PC-3 (cell line): ENCODE measurements at regions not wholly inside any gene's neighbourhood (a gene's known extent, or its start where the extent isn't known, plus 50 kb on each side); places are given as distances from the start of the nearest gene placed in this dataset.

Experiments used
- ATAC-seq: fragments of 200-7000 bp; cut with Tn5 transposase; 2 replicates; pipeline ENCODE4 v1.9.1; 2020; ENCODE audit warnings: mild to moderate bottlenecking, moderate library complexity
- BruUV-seq: library from RNA; stranded (reverse); fragments of 400-500 nt; replicated peaks from 2 replicates; lab custom pipeline; 2021; lab: Mats Ljungman, UMichigan
- CTCF ChIA-PET: fragments of 300-600 bp; sonication (Branson Sonifier 250); formaldehyde crosslinking; loops from one replicate; lab custom pipeline; 2022; ENCODE audit warnings: antibody characterized with exemption; lab: Charles Lee
- POLR2A ChIA-PET: fragments of 300-600 bp; sonication (Branson Sonifier 250); formaldehyde crosslinking; loops from one replicate; lab custom pipeline; 2022; ENCODE audit warnings: antibody characterized with exemption; ENCODE audit not compliant: unreplicated experiment; lab: Charles Lee
- DNase-seq: peaks from one replicate; pipeline ENCODE4 v3.0.0-alpha.2; 2015
- H2AFZ ChIP-seq: fragments of 300-600 bp; sonication (generic); 2 replicates; pipeline ENCODE4 v1.6.0; 2016; ENCODE audit warnings: antibody characterized with exemption, low read length
- H3F3A ChIP-seq: fragments of 300-600 bp; sonication (generic); one replicate; pipeline ENCODE4 v1.6.0; 2017; ENCODE audit warnings: antibody characterized with exemption, low read length, control low read depth, mild to moderate bottlenecking; ENCODE audit not compliant: unreplicated experiment
- H3K27ac ChIP-seq: fragments of 300-600 bp; sonication (generic); 2 replicates; pipeline ENCODE4 v1.5.1; 2016; ENCODE audit warnings: mild to moderate bottlenecking, low read length
- H3K27me3 ChIP-seq: fragments of 300-600 bp; sonication (generic); 2 replicates; pipeline ENCODE4 v1.6.1; 2016; ENCODE audit warnings: low read length, mixed read lengths
- H3K36me3 ChIP-seq: fragments of 300-600 bp; sonication (generic); 2 replicates; pipeline ENCODE4 v1.6.1; 2016; ENCODE audit warnings: low read depth, mixed run types, low read length, mixed read lengths
- H3K4me1 ChIP-seq: fragments of 300-600 bp; sonication (generic); 2 replicates; pipeline ENCODE4 v1.5.1; 2016; ENCODE audit warnings: low read length; ENCODE audit not compliant: insufficient read depth
- H3K4me2 ChIP-seq: fragments of 300-600 bp; sonication (generic); 2 replicates; pipeline ENCODE4 v1.6.0; 2016; ENCODE audit warnings: low read length
- H3K4me3 ChIP-seq: fragments of 300-600 bp; sonication (generic); 2 replicates; pipeline ENCODE4 v1.5.1; 2016; ENCODE audit warnings: mild to moderate bottlenecking, low read length, mixed read lengths
- H3K79me2 ChIP-seq: fragments of 300-600 bp; sonication (generic); 2 replicates; pipeline ENCODE4 v1.6.1; 2017; ENCODE audit warnings: low read length, mixed read lengths
- H3K9ac ChIP-seq: fragments of 300-600 bp; sonication (generic); 2 replicates; pipeline ENCODE4 v1.6.0; 2016; ENCODE audit warnings: mild to moderate bottlenecking, low read length
- H3K9me2 ChIP-seq: fragments of 300-600 bp; sonication (generic); replicated peaks from 2 replicates; pipeline ENCODE4 v1.6.1; 2016; ENCODE audit warnings: mixed run types, low read length, mixed read lengths
- H3K9me3 ChIP-seq: fragments of 300-600 bp; sonication (generic); 2 replicates; pipeline ENCODE4 v1.6.1; 2016; ENCODE audit warnings: low read length, mixed read lengths
- H4K20me1 ChIP-seq: fragments of 300-600 bp; sonication (generic); 2 replicates; pipeline ENCODE4 v1.6.1; 2016; ENCODE audit warnings: low read length, mixed read lengths
- EZH2 ChIP-seq: fragments of 300-600 bp; sonication (generic); IDR thresholded peaks from one replicate; pipeline ENCODE4 v1.6.1; 2017; ENCODE audit warnings: antibody characterized with exemption, mild to moderate bottlenecking, low read length; ENCODE audit not compliant: unreplicated experiment
- EZH2phosphoT487 ChIP-seq: fragments of 300-600 bp; sonication (generic); IDR thresholded peaks from 2 replicates; pipeline ENCODE4 v1.6.1; 2018; ENCODE audit warnings: mild to moderate bottlenecking, antibody characterized with exemption, low read length, borderline replicate concordance
- intact Hi-C: fragments of 100-400 bp; cut with micrococcal nuclease; formaldehyde crosslinking; loops from 2 replicates; pipeline ENCODE4 v1.9.0; 2023
- TF ChIP-seq, protein P1 (sequence below): fragments of 300-600 bp; sonication (generic); conservative IDR thresholded peaks from 2 replicates; pipeline ENCODE4 v1.5.1; 2017; ENCODE audit warnings: antibody characterized with exemption, low read depth, mild to moderate bottlenecking, low read length

- Histone ChIP-seq H2AFZ (no peak overlapping the region), H3K79me2 (no peaks in the 10 kb centered on the region), H3K27ac (no peak overlapping the region), H3K4me3 (no peak overlapping the region), H4K20me1 (no peaks in the 10 kb centered on the region), H3K36me3 (no peaks in the 10 kb centered on the region), H3K9me3 (no peaks in the 10 kb centered on the region), H3K4me1 (no peaks in the 10 kb centered on the region), H3F3A (no peaks in the 10 kb centered on the region), H3K4me2 (no peak overlapping the region), H3K9me2 (no peaks in the 10 kb centered on the region), H3K27me3 (peaks cover 4% of the 10 kb centered on the region; the same call in 1 of the 2 replicates), H3K9ac (no peak overlapping the region)
- BruUV-seq: no TSS peak
- CTCF ChIA-PET: interaction anchor here (0.6 kb wide), 1 partner anchor 172 kb away, joined by 7 read pairs; no protein-coding TSS in a partner anchor
- TF ChIP-seq, protein P1, sequence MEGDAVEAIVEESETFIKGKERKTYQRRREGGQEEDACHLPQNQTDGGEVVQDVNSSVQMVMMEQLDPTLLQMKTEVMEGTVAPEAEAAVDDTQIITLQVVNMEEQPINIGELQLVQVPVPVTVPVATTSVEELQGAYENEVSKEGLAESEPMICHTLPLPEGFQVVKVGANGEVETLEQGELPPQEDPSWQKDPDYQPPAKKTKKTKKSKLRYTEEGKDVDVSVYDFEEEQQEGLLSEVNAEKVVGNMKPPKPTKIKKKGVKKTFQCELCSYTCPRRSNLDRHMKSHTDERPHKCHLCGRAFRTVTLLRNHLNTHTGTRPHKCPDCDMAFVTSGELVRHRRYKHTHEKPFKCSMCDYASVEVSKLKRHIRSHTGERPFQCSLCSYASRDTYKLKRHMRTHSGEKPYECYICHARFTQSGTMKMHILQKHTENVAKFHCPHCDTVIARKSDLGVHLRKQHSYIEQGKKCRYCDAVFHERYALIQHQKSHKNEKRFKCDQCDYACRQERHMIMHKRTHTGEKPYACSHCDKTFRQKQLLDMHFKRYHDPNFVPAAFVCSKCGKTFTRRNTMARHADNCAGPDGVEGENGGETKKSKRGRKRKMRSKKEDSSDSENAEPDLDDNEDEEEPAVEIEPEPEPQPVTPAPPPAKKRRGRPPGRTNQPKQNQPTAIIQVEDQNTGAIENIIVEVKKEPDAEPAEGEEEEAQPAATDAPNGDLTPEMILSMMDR: no peak
- no peak for TF ChIP-seq EZH2phosphoT487
- TF ChIP-seq EZH2: no peak
- intact Hi-C loops: loop anchor here (10.0 kb wide), 2 partner anchors 667 to 817 kb away; no protein-coding TSS in a partner anchor
- POLR2A ChIA-PET: no interaction called here
- no peak for DNase-seq
- ATAC-seq: no peak
Observed at GRCh38 chr9:126221480-126221879, 105.1 kb upstream of the MVB12B start.

GRCh38 chr9:126222363-126222834 lies 104.2 kb upstream of the MVB12B start:
- H3K27ac ChIP-seq: no peak overlapping the region
- DNase-seq (no peak), ATAC-seq (no peak)
- H3K9ac ChIP-seq: no peak overlapping the region
- CTCF ChIA-PET: no interaction called here
- H3K79me2 ChIP-seq: no peaks in the 10 kb centered on the region
- no peak overlapping the region for H3K4me3 ChIP-seq
- H3F3A ChIP-seq: no peaks in the 10 kb centered on the region
- POLR2A ChIA-PET: no interaction called here
- H3K4me2 ChIP-seq: no peak overlapping the region
- 0 out of 2 replicates have a peak, but pooled peaks cover 3% of the 10 kb centered on the region for H3K27me3 ChIP-seq
- H3K36me3 ChIP-seq: no peaks in the 10 kb centered on the region
- BruUV-seq: no TSS peak
- H3K9me3 ChIP-seq: no peaks in the 10 kb centered on the region
- H4K20me1 ChIP-seq: no peaks in the 10 kb centered on the region
- intact Hi-C loops: loop anchor here (10.0 kb wide), 2 partner anchors 668 to 818 kb away; no protein-coding TSS in a partner anchor
- H3K9me2 ChIP-seq: no peaks in the 10 kb centered on the region
- no peaks in the 10 kb centered on the region for H3K4me1 ChIP-seq
- H2AFZ ChIP-seq: no peak overlapping the region
- no peak for TF ChIP-seq EZH2phosphoT487
- TF ChIP-seq, protein P1: no peak
- no peak for TF ChIP-seq EZH2

DNA sequence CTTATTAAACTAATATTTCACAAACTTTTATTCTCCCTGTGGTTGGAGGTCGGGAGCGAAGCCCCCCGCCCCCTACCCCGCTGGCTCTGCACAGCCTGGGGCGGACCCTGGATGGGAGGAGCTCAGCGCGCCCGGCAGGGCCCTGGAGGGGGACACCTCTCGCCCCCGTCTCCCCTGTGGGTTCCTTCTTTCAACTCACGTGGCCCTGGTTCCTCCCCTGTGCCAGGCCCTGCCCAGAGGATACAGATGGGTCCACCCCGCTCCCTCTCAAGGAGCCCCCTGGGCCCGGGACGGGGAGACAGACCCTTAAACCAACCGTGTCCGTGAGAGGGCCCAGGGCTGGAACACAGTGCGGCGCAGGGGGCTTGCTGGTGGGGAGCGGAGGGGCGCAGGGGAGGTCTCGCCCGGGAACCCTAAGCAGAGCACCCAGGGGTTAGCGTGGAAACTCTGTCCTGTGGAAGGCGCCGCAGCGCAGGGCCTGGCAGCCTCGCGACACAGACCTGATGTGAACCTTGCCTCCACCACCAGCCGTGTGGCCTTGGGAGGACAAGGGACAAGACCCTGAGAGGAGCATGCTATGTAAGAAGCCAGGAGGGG lies 103.7 kb upstream of the MVB12B start:
- H3K4me1 ChIP-seq: no peaks in the 10 kb centered on the region
- H4K20me1 ChIP-seq: no peaks in the 10 kb centered on the region
- no peak overlapping the region for H3K27ac ChIP-seq
- H3K9me2 ChIP-seq: no peaks in the 10 kb centered on the region
- DNase-seq (no peak), ATAC-seq (no peak)
- H3K4me3 ChIP-seq: no peak overlapping the region
- H3K4me2 ChIP-seq: no peak overlapping the region
- no peak overlapping the region for H3K9ac ChIP-seq
- 0 out of 2 replicates have a peak, but pooled peaks cover 3% of the 10 kb centered on the region for H3K27me3 ChIP-seq
- BruUV-seq: no TSS peak
- TF ChIP-seq, protein P1: no peak
- TF ChIP-seq EZH2phosphoT487: no peak
- TF ChIP-seq EZH2: no peak
- H3K36me3 ChIP-seq: no peaks in the 10 kb centered on the region
- intact Hi-C loops: loop anchor here (10.0 kb wide), 2 partner anchors 668 to 818 kb away; no protein-coding TSS in a partner anchor
- no peaks in the 10 kb centered on the region for H3K9me3 ChIP-seq
- H2AFZ ChIP-seq: no peak overlapping the region
- ChIA-PET POLR2A (no interaction called here), CTCF (no interaction called here)
- no peaks in the 10 kb centered on the region for H3K79me2 ChIP-seq
- H3F3A ChIP-seq: no peaks in the 10 kb centered on the region
